DOHH2 (cell line): ENCODE measurements at regions not wholly inside any gene's neighbourhood (a gene's known extent, or its start where the extent isn't known, plus 50 kb on each side); places are given as distances from the start of the nearest gene placed in this dataset.

Experiments
- CTCF ChIP-seq: fragments of 200-600 bp; sonication (generic); IDR thresholded peaks from one replicate; pipeline ENCODE4 v1.5.1; 2014; ENCODE audit warnings: antibody characterized with exemption, mild to moderate bottlenecking, low read depth, low read length; ENCODE audit not compliant: poor library complexity, severe bottlenecking
- EZH2phosphoT487 ChIP-seq: fragments of 200-600 bp; sonication (generic); IDR thresholded peaks from 2 replicates; pipeline ENCODE4 v1.6.1; 2017; ENCODE audit warnings: borderline replicate concordance, mild to moderate bottlenecking, antibody characterized with exemption, low read length, moderate library complexity, mixed read lengths

- no peak for TF ChIP-seq CTCF
- no peak for TF ChIP-seq EZH2phosphoT487
Observed at GRCh38 chrX:20947411-20947912, 426.8 kb upstream of the CNKSR2 start.
